ENCODE measurements at regions not wholly inside any gene's neighbourhood (a gene's known extent, or its start where the extent isn't known, plus 50 kb on each side); places are given as distances from the start of the nearest gene placed in this dataset.

GRCh38 chr5:93874491-93874890, 133.1 kb upstream of the POU5F2 start:
- no peak for DNase-seq
- intact Hi-C loops (cut with DNase I): no loop called here
- TF ChIP-seq CTCF (IDR thresholded peaks at IDR 0.05): no peak

DNA sequence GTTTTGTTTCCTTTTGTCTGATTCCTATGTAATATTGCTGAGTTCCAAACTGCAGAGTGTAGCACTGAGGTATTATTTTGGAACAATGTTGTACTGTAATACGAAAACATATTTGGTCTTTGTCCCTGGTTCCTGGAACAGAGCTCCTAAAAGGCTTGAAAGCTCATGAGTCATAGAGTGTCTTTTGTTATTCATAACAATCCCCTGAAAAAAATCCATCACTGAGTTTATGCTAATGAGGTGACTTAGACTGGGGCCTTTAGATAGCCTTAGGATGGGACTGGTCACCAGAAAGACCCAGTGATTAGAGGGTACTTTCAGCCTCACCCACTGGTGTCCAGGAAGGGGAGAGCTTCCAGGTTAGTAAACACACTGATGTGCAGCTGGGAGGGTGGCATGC, 132.7 kb upstream of the POU5F2 start:
- DNase-seq: no peak
- Histone ChIP-seq H3K9me3 (no peaks in the 10 kb centered on the region), H3K4me3 (no peak overlapping the region), H3K27ac (no peak overlapping the region), H3K9ac (ENCODE audit: low read depth in 2 of 2, low read length in 2 of 2) (no peak overlapping the region), H3K27me3 (no peaks in the 10 kb centered on the region), H3K4me1 (no peaks in the 10 kb centered on the region), H3K36me3 (no peaks in the 10 kb centered on the region)
- intact Hi-C loops (cut with DNase I): no loop called here
- no peak for TF ChIP-seq CTCF (IDR thresholded peaks at IDR 0.05)

More at GRCh38 chr5:93874491-93874890, 133.1 kb upstream of the POU5F2 start:
- no peaks in the 10 kb centered on the region for H3K36me3 ChIP-seq
- no peaks in the 10 kb centered on the region for H3K9me3 ChIP-seq
- no peak overlapping the region for H3K27ac ChIP-seq
- no peak overlapping the region for H3K4me3 ChIP-seq
- H3K27me3 ChIP-seq: no peaks in the 10 kb centered on the region
- no peaks in the 10 kb centered on the region for H3K4me1 ChIP-seq
- no peak overlapping the region for H3K9ac ChIP-seq (ENCODE audit: low read depth in 2 of 2, low read length in 2 of 2)

GRCh38 chr5:93873211-93873736, 131.9 kb upstream of the POU5F2 start:
- Histone ChIP-seq H3K27ac (no peak overlapping the region), H3K36me3 (no peaks in the 10 kb centered on the region), H3K9ac (ENCODE audit: low read depth in 2 of 2, low read length in 2 of 2) (no peak overlapping the region), H3K9me3 (no peaks in the 10 kb centered on the region), H3K27me3 (no peaks in the 10 kb centered on the region), H3K4me1 (no peaks in the 10 kb centered on the region), H3K4me3 (no peak overlapping the region)
- DNase-seq: no peak
- intact Hi-C loops (cut with DNase I): no loop called here
- no peak for TF ChIP-seq CTCF (IDR thresholded peaks at IDR 0.05)

DNA sequence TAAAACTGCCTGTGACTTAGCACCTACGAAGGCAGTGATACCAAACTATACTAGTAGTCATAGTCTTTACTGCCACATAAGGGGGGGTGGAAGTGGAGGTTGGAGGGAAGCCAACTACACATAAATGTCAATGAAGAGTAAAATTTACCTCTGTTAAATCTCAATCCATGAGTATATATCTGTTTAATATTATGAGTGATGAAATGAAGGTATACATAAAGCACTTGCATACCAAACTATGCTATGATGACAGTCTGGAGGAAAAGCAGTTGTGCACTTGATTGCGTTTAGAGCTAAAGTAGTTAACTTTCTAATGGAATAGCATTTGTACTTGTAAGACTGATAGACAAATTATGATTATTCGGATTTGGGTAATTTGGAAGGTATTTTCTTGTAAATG, 129.2 kb upstream of the POU5F2 start:
- no peak for DNase-seq
- Histone ChIP-seq H3K4me3 (no peak overlapping the region), H3K9ac (ENCODE audit: low read depth in 2 of 2, low read length in 2 of 2) (no peak overlapping the region), H3K4me1 (no peaks in the 10 kb centered on the region), H3K9me3 (no peaks in the 10 kb centered on the region), H3K27ac (no peak overlapping the region), H3K27me3 (no peaks in the 10 kb centered on the region), H3K36me3 (no peaks in the 10 kb centered on the region)
- intact Hi-C loops (cut with DNase I): no loop called here
- TF ChIP-seq CTCF (IDR thresholded peaks at IDR 0.05): no peak

- no peak for TF ChIP-seq CTCF (IDR thresholded peaks at IDR 0.05)
- no peak overlapping the region for H3K9ac ChIP-seq (ENCODE audit: low read depth in 2 of 2, low read length in 2 of 2)
- no peaks in the 10 kb centered on the region for H3K27me3 ChIP-seq
- no peak overlapping the region for H3K27ac ChIP-seq
- H3K4me3 ChIP-seq: no peak overlapping the region
- intact Hi-C loops (cut with DNase I): no loop called here
- H3K9me3 ChIP-seq: no peaks in the 10 kb centered on the region
- DNase-seq: no peak
- no peaks in the 10 kb centered on the region for H3K36me3 ChIP-seq
- H3K4me1 ChIP-seq: no peaks in the 10 kb centered on the region
Measured at GRCh38 chr5:93868851-93869250, 127.5 kb upstream of the POU5F2 start.

Measured in colonic mucosa (tissue), 4 donors.